Common myeloid progenitor, CD34-positive (primary cell): ENCODE measurements at regions not wholly inside any gene's neighbourhood (a gene's known extent, or its start where the extent isn't known, plus 50 kb on each side); places are given as distances from the start of the nearest gene placed in this dataset.
A peak's percentile ranks its signal among the peaks of the same experiment; 100 is the strongest.

Source experiments
- CTCF ChIA-PET: fragments of 350-600 bp; sonication (Branson Sonifier 250); formaldehyde crosslinking; loops from one replicate; lab custom pipeline; 2021; ENCODE audit warnings: antibody characterized with exemption; lab: Charles Lee
- POLR2A ChIA-PET: fragments of 350-600 bp; sonication (Branson Sonifier 250); formaldehyde crosslinking; loops from one replicate; lab custom pipeline; 2021; ENCODE audit warnings: antibody characterized with exemption; lab: Charles Lee
- DNase-seq, 3 donors: peaks; one replicate each; pipeline versions ENCODE4 v3.0.0 to v3.0.0-alpha.2; 2013
- H3K27ac ChIP-seq, 2 experiments: 1 replicate in 1 of 2; 2 replicates in 1 of 2; pipeline ENCODE4 v1.7.0; 2013; ENCODE audit warnings: inconsistent platforms in 2 of 2, low read length in 2 of 2, mild to moderate bottlenecking in 2 of 2, low read depth in 1 of 2, moderate library complexity in 1 of 2; ENCODE audit not compliant: severe bottlenecking in 2 of 2, insufficient read depth in 1 of 2, poor library complexity in 1 of 2
- H3K27me3 ChIP-seq, 5 experiments: replicated peaks in 2 of 5; 1 replicate in 3 of 5; 2 replicates in 2 of 5; pipeline versions ENCODE4 v1.6.1 to v1.7.0; 2013; ENCODE audit warnings: low read length in 4 of 5, mild to moderate bottlenecking in 2 of 5, moderate library complexity in 2 of 5, inconsistent platforms in 1 of 5; ENCODE audit not compliant: insufficient read depth in 5 of 5, control insufficient read depth in 4 of 5
- H3K36me3 ChIP-seq, 4 experiments: 1 replicate in 2 of 4; 2 replicates in 2 of 4; pipeline versions ENCODE4 v1.6.1 to v1.7.0; 2013; ENCODE audit warnings: low read length in 3 of 4, control low read depth in 1 of 4, mild to moderate bottlenecking in 1 of 4; ENCODE audit not compliant: control insufficient read depth in 4 of 4, insufficient read depth in 4 of 4
- H3K4me1 ChIP-seq, 4 experiments: 1 replicate in 3 of 4; 2 replicates in 1 of 4; pipeline versions ENCODE4 v1.6.1 to v1.7.1; 2013; ENCODE audit warnings: low read length in 3 of 4, mild to moderate bottlenecking in 3 of 4, control low read depth in 1 of 4, inconsistent platforms in 1 of 4, moderate library complexity in 1 of 4; ENCODE audit not compliant: control insufficient read depth in 4 of 4, insufficient read depth in 4 of 4; ENCODE audit errors: control extremely low read depth in 1 of 4
- H3K4me3 ChIP-seq, 7 experiments: 1 replicate in 4 of 7; 2 replicates in 3 of 7; pipeline versions ENCODE4 v1.5.1 to v1.7.0; 2013; ENCODE audit warnings: mild to moderate bottlenecking in 7 of 7, low read length in 6 of 7, moderate library complexity in 6 of 7, inconsistent platforms in 2 of 7, low read depth in 2 of 7, control low read depth in 1 of 7; ENCODE audit not compliant: insufficient read depth in 4 of 7, control insufficient read depth in 1 of 7; ENCODE audit errors: extremely low read depth in 1 of 7
- H3K9me3 ChIP-seq, 5 experiments: 1 replicate in 4 of 5; 2 replicates in 1 of 5; pipeline versions ENCODE4 v1.6.1 to v1.7.1; 2013; ENCODE audit warnings: low read length in 4 of 5, mild to moderate bottlenecking in 2 of 5, inconsistent platforms in 1 of 5, low read depth in 1 of 5, moderate library complexity in 1 of 5; ENCODE audit not compliant: control insufficient read depth in 4 of 5, insufficient read depth in 2 of 5; ENCODE audit errors: control extremely low read depth in 1 of 5
- WGBS: methylation state at CpG from one replicate; pipeline ENCODE4 v1.1.5; 2013; ENCODE audit not compliant: insufficient coverage; 5-methylcytosine and 5-hydroxymethylcytosine counted together

- CTCF ChIA-PET: no interaction called here
- H3K27me3 ChIP-seq: no peaks in the 10 kb centered on the region
- no peaks in the 10 kb centered on the region for H3K36me3 ChIP-seq
- WGBS: 80% methylated on average over 1 of the region's 5 CpGs
- no peak overlapping the region for H3K27ac ChIP-seq
- no peak overlapping the region for H3K4me3 ChIP-seq
- no peaks in the 10 kb centered on the region for H3K9me3 ChIP-seq
- DNase-seq: no peak
- no peaks in the 10 kb centered on the region for H3K4me1 ChIP-seq
- POLR2A ChIA-PET: no interaction called here
Observed at GRCh38 chr6:132079286-132079685, 128.1 kb upstream of the CCN2 start.

- Histone ChIP-seq H3K4me1 (no peaks in the 10 kb centered on the region), H3K9me3 (no peaks in the 10 kb centered on the region), H3K27ac (no peak overlapping the region), H3K36me3 (no peaks in the 10 kb centered on the region), H3K4me3 (no peak overlapping the region), H3K27me3 (no peaks in the 10 kb centered on the region)
- WGBS: 85% methylated on average over 2 of the region's 3 CpGs
- DNase-seq: no peak
- CTCF ChIA-PET: no interaction called here
- POLR2A ChIA-PET: no interaction called here
Observed at GRCh38 chr6:132076452-132076851, 125.3 kb upstream of the CCN2 start.

- H3K4me3 ChIP-seq: no peak overlapping the region
- H3K27ac ChIP-seq: no peak overlapping the region
- H3K9me3 ChIP-seq: no peaks in the 10 kb centered on the region
- no peaks in the 10 kb centered on the region for H3K4me1 ChIP-seq
- H3K27me3 ChIP-seq: no peaks in the 10 kb centered on the region
- no peak for DNase-seq
- CTCF ChIA-PET: no interaction called here
- POLR2A ChIA-PET: no interaction called here
- no peaks in the 10 kb centered on the region for H3K36me3 ChIP-seq
- no CpG with 5 or more reads among the region's 1 CpG for WGBS
Observed at GRCh38 chr6:132072831-132073230, 121.7 kb upstream of the CCN2 start.

- Histone ChIP-seq H3K4me3 (no peak overlapping the region), H3K4me1 (no peaks in the 10 kb centered on the region), H3K36me3 (no peaks in the 10 kb centered on the region), H3K27ac (no peak overlapping the region), H3K9me3 (no peaks in the 10 kb centered on the region), H3K27me3 (no peaks in the 10 kb centered on the region)
- ChIA-PET POLR2A (no interaction called here), CTCF (no interaction called here)
- WGBS: 100% methylated on average over 1 of the region's 2 CpGs
- no peak for DNase-seq
Observed at GRCh38 chr6:132072271-132072670, 121.1 kb upstream of the CCN2 start.

- no peak overlapping the region for H3K4me3 ChIP-seq
- WGBS: 100% methylated on average over 1 of the region's 1 CpG
- H3K4me1 ChIP-seq: no peaks in the 10 kb centered on the region
- ChIA-PET CTCF (no interaction called here), POLR2A (no interaction called here)
- H3K27ac ChIP-seq: no peak overlapping the region
- no peak for DNase-seq
- H3K9me3 ChIP-seq: no peaks in the 10 kb centered on the region
- no peaks in the 10 kb centered on the region for H3K36me3 ChIP-seq
- H3K27me3 ChIP-seq: no peaks in the 10 kb centered on the region
Observed at GRCh38 chr6:132070356-132070755, 119.2 kb upstream of the CCN2 start.

- Histone ChIP-seq H3K27me3 (no peaks in the 10 kb centered on the region), H3K27ac (no peak overlapping the region), H3K4me1 (no peaks in the 10 kb centered on the region), H3K36me3 (no peaks in the 10 kb centered on the region), H3K9me3 (no peaks in the 10 kb centered on the region), H3K4me3 (no peak overlapping the region)
- WGBS: no CpG with 5 or more reads among the region's 3 CpGs
- ChIA-PET CTCF (no interaction called here), POLR2A (no interaction called here)
- no peak for DNase-seq
Observed at GRCh38 chr6:132068766-132069165, 117.6 kb upstream of the CCN2 start.

GRCh38 chr6:132067286-132067685, 116.1 kb upstream of the CCN2 start:
- WGBS: 33% methylated on average over 4 of the region's 4 CpGs
- no peak overlapping the region for H3K4me3 ChIP-seq
- H3K4me1 ChIP-seq: no peaks in the 10 kb centered on the region
- POLR2A ChIA-PET: no interaction called here
- CTCF ChIA-PET: interaction anchor here (1.5 kb wide), 1 partner anchor 11 kb away, joined by 4 read pairs; no protein-coding TSS in a partner anchor
- no peaks in the 10 kb centered on the region for H3K27me3 ChIP-seq
- peak in 2 of 3 donors; percentile 7 to 41 for DNase-seq
- H3K27ac ChIP-seq: no peak overlapping the region
- H3K36me3 ChIP-seq: no peaks in the 10 kb centered on the region
- no peaks in the 10 kb centered on the region for H3K9me3 ChIP-seq
